Right lobe of liver (tissue), 6 donors: ENCODE measurements at regions not wholly inside any gene's neighbourhood (a gene's known extent, or its start where the extent isn't known, plus 50 kb on each side); places are given as distances from the start of the nearest gene placed in this dataset.
"Not testable (repeated sequence)": the region's sequence is repeated elsewhere in the genome, so short reads cannot be mapped to it uniquely, and the experiment has no call there.

Source experiments
- ATAC-seq, 4 donors: fragments of 200-7000 bp; cut with Tn5 transposase; one replicate each; pipeline ENCODE4 v1.9.1; 2020; ENCODE audit warnings: mild to moderate bottlenecking in 4 of 4, moderate library complexity in 4 of 4
- DNase-seq, 3 donors: peaks; one replicate each; pipeline ENCODE4 v3.0.0-alpha.2; 2020
- H3K27ac ChIP-seq, 3 donors: fragments of 200-600 bp; one replicate each; pipeline ENCODE4 v1.8.0; 2022
- H3K27me3 ChIP-seq, 2 donors: fragments of 200-600 bp; one replicate each; pipeline ENCODE4 v1.8.0; 2022
- H3K36me3 ChIP-seq, 4 donors: fragments of 200-600 bp; sonication (generic) in 1 of 4; one replicate each; pipeline versions ENCODE4 v1.5.1 to v1.8.0; 2017 to 2022; ENCODE audit warnings: control low read depth in 1 of 4
- H3K4me1 ChIP-seq, 4 donors: fragments of 200-600 bp; sonication (generic) in 1 of 4; one replicate each; pipeline versions ENCODE4 v1.5.1 to v1.8.0; 2017 to 2022; ENCODE audit warnings: control low read depth in 1 of 4
- H3K4me3 ChIP-seq, 3 donors: fragments of 200-600 bp; one replicate each; pipeline ENCODE4 v1.8.0; 2022
- H3K9me3 ChIP-seq, 4 donors: fragments of 200-600 bp; sonication (generic) in 1 of 4; one replicate each; pipeline versions ENCODE4 v1.5.1 to v1.8.0; 2017 to 2022; ENCODE audit warnings: control low read depth in 1 of 4
- CTCF ChIP-seq, 4 donors: fragments of 200-600 bp in 3 of 4; fragments of 450-650 bp in 1 of 4; IDR thresholded peaks; one replicate each; pipeline versions ENCODE4 v1.5.1 to v1.8.0; 2016 to 2022; ENCODE audit warnings: antibody characterized with exemption in 4 of 4, mild to moderate bottlenecking in 2 of 4
- POLR2A ChIP-seq: fragments of 450-650 bp; IDR thresholded peaks from one replicate; pipeline ENCODE4 v1.6.1; 2017; ENCODE audit warnings: antibody characterized with exemption, mild to moderate bottlenecking
- whole genome bisulfite sequencing: methylation state at CpG from one replicate; pipeline ENCODE4 v1.1.6; 2018; ENCODE audit warnings: low coverage, low lambda C conversion rate; ENCODE audit not compliant: insufficient coverage; ENCODE audit errors: missing lambda C conversion rate; 5-methylcytosine and 5-hydroxymethylcytosine counted together
- intact Hi-C, 2 donors: fragments of 100-400 bp; cut with DNase I; formaldehyde crosslinking; loops; one replicate each; pipeline versions ENCODE4 v1.11.2 to v1.14.1; 2022
- donor health status: DM: no; HTN: yes; CAD: no.
- donor health status: DM: no; HTN: no; CAD: no.
- donor health status: DM: no; HTN: no; CAD: no.
- donor health status: DM: no; HTN: yes; CAD: no.
- donor health status: DM: no; HTN: yes; CAD: no.

DNA sequence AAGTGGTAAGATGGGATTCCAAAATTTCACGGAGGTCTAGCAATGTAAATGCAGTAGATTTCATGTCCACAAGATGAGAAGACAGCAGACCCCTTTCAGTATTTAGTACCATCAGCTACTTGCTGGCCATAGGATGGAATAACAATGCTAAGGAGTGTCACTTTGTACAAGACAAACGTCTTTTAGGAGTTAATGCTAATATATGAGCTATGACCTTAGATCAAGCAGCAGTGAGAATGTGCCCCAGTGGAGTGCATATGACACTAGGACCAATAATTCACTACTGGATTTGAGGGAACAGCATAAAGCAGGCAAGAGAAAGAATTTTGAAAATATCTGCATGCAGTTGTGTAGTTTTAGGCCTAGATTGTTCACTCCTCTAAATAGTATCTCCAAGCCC, 182.8 kb upstream of the ZNF804B start:
- Histone ChIP-seq H3K4me1 (no peaks in the 10 kb centered on the region), H3K27me3 (no peaks in the 10 kb centered on the region), H3K9me3 (no peaks in the 10 kb centered on the region), H3K36me3 (no peaks in the 10 kb centered on the region), H3K27ac (no peak overlapping the region), H3K4me3 (no peak overlapping the region)
- DNase-seq (no peak), ATAC-seq (no peak)
- intact Hi-C loops, result no loop called here
- whole genome bisulfite sequencing, result 35% methylated on average over 2 of the region's 2 CpGs
- TF ChIP-seq CTCF (IDR thresholded peaks at IDR 0.05), result no peak
- TF ChIP-seq POLR2A, result no peak

- TF ChIP-seq POLR2A (no peak), CTCF (IDR thresholded peaks at IDR 0.05) (no peak)
- WGBS, result 57% methylated on average over 4 of the region's 6 CpGs
- ATAC-seq, result no peak
- Histone ChIP-seq H3K27me3 (no peaks in the 10 kb centered on the region), H3K36me3 (no peaks in the 10 kb centered on the region), H3K27ac (no peak overlapping the region), H3K9me3 (no peaks in the 10 kb centered on the region), H3K4me3 (no peak overlapping the region), H3K4me1 (no peaks in the 10 kb centered on the region)
- intact Hi-C loops, result no loop called here
- DNase-seq, result no peak
Measured at GRCh38 chr7:88566162-88566729, 193.3 kb upstream of the ZNF804B start.

DNA sequence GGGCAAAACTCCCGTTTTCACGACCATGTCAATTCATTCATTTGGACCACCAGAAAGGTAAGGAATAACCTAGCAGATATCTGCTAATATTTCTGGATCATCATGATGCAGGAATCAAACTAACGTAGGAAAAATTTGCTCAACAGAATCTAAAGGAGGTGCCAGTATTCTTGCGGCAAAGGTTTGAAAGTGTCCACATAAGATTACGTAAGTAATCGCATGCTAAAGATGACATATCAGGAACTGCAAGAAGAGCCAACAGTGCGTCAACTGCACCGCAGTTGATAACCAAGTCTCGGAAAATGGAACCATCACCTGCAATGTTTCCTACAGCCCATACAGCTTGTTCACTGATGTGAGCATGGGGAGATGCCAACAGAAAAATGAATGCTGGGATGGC, 194.1 kb upstream of the ZNF804B start:
- Histone ChIP-seq H3K27ac (no peak overlapping the region), H3K9me3 (no peaks in the 10 kb centered on the region), H3K4me1 (no peaks in the 10 kb centered on the region), H3K27me3 (no peaks in the 10 kb centered on the region), H3K4me3 (no peak overlapping the region), H3K36me3 (no peaks in the 10 kb centered on the region)
- intact Hi-C loops, result no loop called here
- TF ChIP-seq POLR2A, result no peak
- no peak for TF ChIP-seq CTCF (IDR thresholded peaks at IDR 0.05)
- DNase-seq (no peak), ATAC-seq (no peak)
- 80% methylated on average over 9 of the region's 9 CpGs for WGBS

DNA sequence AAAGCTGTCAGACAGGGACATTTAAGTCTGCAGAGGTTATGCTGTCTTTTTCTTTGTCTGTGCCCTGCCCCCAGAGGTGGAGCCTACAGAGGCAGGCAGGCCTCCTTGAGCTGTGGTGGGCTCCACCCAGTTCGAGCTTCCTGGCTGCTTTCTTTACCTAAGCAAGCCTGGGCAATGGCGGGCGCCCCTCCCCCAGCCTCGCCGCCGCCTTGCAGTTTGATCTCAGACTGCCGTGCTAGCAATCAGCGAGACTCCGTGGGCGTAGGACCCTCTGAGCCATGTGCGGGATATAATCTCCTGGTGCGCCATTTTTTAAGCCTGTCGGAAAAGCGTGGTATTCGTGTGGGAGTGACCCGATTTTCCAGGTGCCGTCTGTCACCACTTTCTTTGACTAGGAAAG, 203.1 kb upstream of the ZNF804B start:
- DNase-seq, H3K36me3 ChIP-seq: not testable (repeated sequence)

DNA sequence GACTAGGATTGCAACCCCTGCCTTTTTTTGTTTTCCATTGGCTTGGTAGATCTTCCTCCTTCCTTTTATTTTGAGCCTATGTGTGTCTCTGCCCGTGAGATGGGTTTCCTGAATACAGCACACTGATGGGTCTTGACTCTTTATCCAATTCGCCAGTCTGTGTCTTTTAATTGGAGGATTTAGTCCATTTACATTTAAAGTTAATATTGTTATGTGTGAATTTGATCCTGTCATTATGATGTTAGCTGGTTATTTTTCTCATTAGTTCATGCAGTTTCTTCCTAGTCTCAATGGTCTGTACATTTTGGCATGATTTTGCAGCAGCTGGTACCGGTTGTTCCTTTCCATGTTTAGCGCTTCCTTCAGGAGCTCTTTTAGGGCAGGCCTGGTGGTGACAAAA, 204.7 kb upstream of the ZNF804B start:
- H3K27ac ChIP-seq, intact Hi-C loops, DNase-seq, H3K36me3 ChIP-seq, H3K4me3 ChIP-seq, H3K9me3 ChIP-seq, ATAC-seq, H3K4me1 ChIP-seq, H3K27me3 ChIP-seq: not testable (repeated sequence)
- WGBS, result 23% methylated on average over 2 of the region's 4 CpGs

More for the DNA sequence above, 203.1 kb upstream of the ZNF804B start:
- H3K4me3 ChIP-seq, H3K4me1 ChIP-seq, H3K27me3 ChIP-seq, H3K27ac ChIP-seq, intact Hi-C loops, H3K9me3 ChIP-seq, ATAC-seq: not testable (repeated sequence)
- WGBS, result no CpG with 5 or more reads among the region's 17 CpGs

- no peaks in the 10 kb centered on the region for H3K27me3 ChIP-seq
- no peak for DNase-seq
- no peaks in the 10 kb centered on the region for H3K9me3 ChIP-seq
- TF ChIP-seq POLR2A (no peak), CTCF (IDR thresholded peaks at IDR 0.05) (no peak)
- no peak overlapping the region for H3K27ac ChIP-seq
- no peaks in the 10 kb centered on the region for H3K36me3 ChIP-seq
- intact Hi-C loops, result no loop called here
- ATAC-seq, result no peak
- H3K4me1 ChIP-seq, result no peaks in the 10 kb centered on the region
- no peak overlapping the region for H3K4me3 ChIP-seq
Measured at GRCh38 chr7:88548399-88548798, 211.1 kb upstream of the ZNF804B start.
